H1 (cell line): ENCODE measurements at regions not wholly inside any gene's neighbourhood (a gene's known extent, or its start where the extent isn't known, plus 50 kb on each side); places are given as distances from the start of the nearest gene placed in this dataset.

Experiments
- CTCF ChIA-PET: fragments of 300-600 bp; sonication (Branson Sonifier 250); formaldehyde crosslinking; loops from one replicate; lab custom pipeline; 2021; ENCODE audit not compliant: partially characterized antibody; lab: Charles Lee
- POLR2A ChIA-PET: fragments of 300-600 bp; sonication (Branson Sonifier 250); formaldehyde crosslinking; loops from one replicate; lab custom pipeline; 2021; ENCODE audit warnings: inconsistent platforms; ENCODE audit not compliant: partially characterized antibody; lab: Charles Lee
- DNase-seq, 2 experiments: peaks; one replicate each; pipeline versions ENCODE4 v3.0.0 to v3.0.0-alpha.2; 2010 to 2022; ENCODE audit warnings: low spot score in 2 of 2, low read depth in 1 of 2, mixed read lengths in 1 of 2
- FAIRE-seq: peaks from 2 replicates; lab custom pipeline; 2011; peaks lifted over from hg19 to GRCh38; lab: Jason Lieb, UNC
- H2AFZ ChIP-seq: 2 replicates; pipeline ENCODE4 v1.8.1; 2012; ENCODE audit warnings: low read length, inconsistent platforms
- H2AK5ac ChIP-seq: 2 replicates; pipeline ENCODE4 v1.6.1; 2013; ENCODE audit warnings: low read depth, low read length
- H2BK120ac ChIP-seq: replicated peaks from 2 replicates; pipeline ENCODE3; 2013; ENCODE audit warnings: low read depth, low read length, inconsistent platforms
- H2BK12ac ChIP-seq: 2 replicates; pipeline ENCODE4 v1.6.1; 2013; ENCODE audit warnings: low read depth, low read length
- H2BK15ac ChIP-seq: 2 replicates; pipeline ENCODE4 v1.6.1; 2013; ENCODE audit warnings: low read length
- H2BK20ac ChIP-seq: 2 replicates; pipeline ENCODE4 v1.6.1; 2013; ENCODE audit warnings: low read length
- H2BK5ac ChIP-seq: 2 replicates; pipeline ENCODE4 v1.6.1; 2013; ENCODE audit warnings: low read depth, low read length
- H3K14ac ChIP-seq: 2 replicates; pipeline ENCODE4 v1.6.1; 2013; ENCODE audit warnings: inconsistent platforms; ENCODE audit not compliant: insufficient read length
- H3K18ac ChIP-seq: 2 replicates; pipeline ENCODE4 v1.6.1; 2013; ENCODE audit warnings: low read length; ENCODE audit errors: extremely low read depth
- H3K23ac ChIP-seq: 2 replicates; pipeline ENCODE4 v1.6.1; 2013; ENCODE audit warnings: inconsistent platforms; ENCODE audit not compliant: insufficient read length
- H3K23me2 ChIP-seq: 2 replicates; pipeline ENCODE4 v1.6.1; 2013; ENCODE audit warnings: low read depth, low read length
- H3K27ac ChIP-seq: 2 replicates; pipeline ENCODE4 v1.6.1; 2011; ENCODE audit warnings: low read depth, low read length, inconsistent platforms
- H3K27me3 ChIP-seq, 4 experiments: replicated peaks in 1 of 4; 1 replicate in 1 of 4; 2 replicates in 3 of 4; pipeline versions ENCODE4 v1.6.1 to v1.8.1; 2011 to 2013; ENCODE audit warnings: low read length in 3 of 4, mild to moderate bottlenecking in 3 of 4, inconsistent platforms in 2 of 4, mixed read lengths in 2 of 4, moderate library complexity in 1 of 4; ENCODE audit not compliant: control insufficient read depth in 3 of 4, insufficient read depth in 3 of 4; ENCODE audit errors: extremely low read depth in 1 of 4
- H3K36me3 ChIP-seq, 4 experiments: 2 replicates each; pipeline versions ENCODE4 v1.6.1 to v1.8.1; 2011 to 2013; ENCODE audit warnings: mild to moderate bottlenecking in 4 of 4, low read length in 3 of 4, moderate library complexity in 2 of 4, control low read depth in 1 of 4, inconsistent platforms in 1 of 4; ENCODE audit not compliant: insufficient read depth in 4 of 4, control insufficient read depth in 2 of 4
- H3K4ac ChIP-seq: replicated peaks from 2 replicates; pipeline ENCODE3; 2013; ENCODE audit warnings: low read length, low read depth, mixed read lengths, inconsistent platforms; ENCODE audit not compliant: insufficient read length
- H3K4me1 ChIP-seq, 4 experiments: replicated peaks in 1 of 4; 1 replicate in 1 of 4; 2 replicates in 3 of 4; pipeline versions ENCODE4 v1.6.1 to v1.8.1; 2011 to 2013; ENCODE audit warnings: low read length in 3 of 4, inconsistent platforms in 2 of 4, mixed read lengths in 1 of 4; ENCODE audit not compliant: insufficient read depth in 4 of 4, control insufficient read depth in 3 of 4
- H3K4me2 ChIP-seq, 2 experiments: 2 replicates each; pipeline versions ENCODE4 v1.6.1 to v1.8.1; 2011 to 2013; ENCODE audit warnings: low read depth in 2 of 2, low read length in 2 of 2, control low read depth in 1 of 2, inconsistent platforms in 1 of 2, mild to moderate bottlenecking in 1 of 2; ENCODE audit not compliant: insufficient read depth in 1 of 2
- H3K4me3 ChIP-seq, 4 experiments: fragments of 200-600, 300-600 bp in 1 of 4; sonication (generic), shearing (Covaris generic), sonication (Bioruptor Twin) in 1 of 4; 2 replicates each; pipeline versions ENCODE4 v1.5.1 to v1.8.1; 2011 to 2016; ENCODE audit warnings: low read length in 4 of 4, low read depth in 3 of 4, control low read depth in 2 of 4, inconsistent platforms in 2 of 4, mild to moderate bottlenecking in 2 of 4, mixed read lengths in 1 of 4, moderate library complexity in 1 of 4; ENCODE audit not compliant: insufficient read depth in 2 of 4; ENCODE audit errors: extremely low read depth in 1 of 4
- H3K56ac ChIP-seq: replicated peaks from 2 replicates; pipeline ENCODE3; 2013; ENCODE audit warnings: low read depth, mild to moderate bottlenecking, mixed read lengths, low read length, inconsistent platforms; ENCODE audit not compliant: insufficient read length
- H3K79me1 ChIP-seq: 2 replicates; pipeline ENCODE4 v1.6.1; 2013; ENCODE audit warnings: low read depth, low read length, control low read depth
- H3K79me2 ChIP-seq, 2 experiments: 2 replicates each; pipeline versions ENCODE4 v1.6.1 to v1.8.1; 2012 to 2013; ENCODE audit warnings: low read length in 2 of 2, mild to moderate bottlenecking in 2 of 2, inconsistent platforms in 1 of 2; ENCODE audit not compliant: insufficient read depth in 2 of 2, control insufficient read depth in 1 of 2
- H3K9ac ChIP-seq, 4 experiments: replicated peaks in 1 of 4; 1 replicate in 1 of 4; 2 replicates in 3 of 4; pipeline versions ENCODE4 v1.6.1 to v1.8.1; 2011 to 2013; ENCODE audit warnings: low read depth in 3 of 4, low read length in 3 of 4, control low read depth in 2 of 4, mild to moderate bottlenecking in 2 of 4, moderate library complexity in 2 of 4, inconsistent platforms in 1 of 4; ENCODE audit errors: extremely low read depth in 1 of 4
- H3K9me3 ChIP-seq, 2 experiments: 2 replicates each; pipeline versions ENCODE4 v1.6.1 to v1.8.1; 2012 to 2013; ENCODE audit warnings: mild to moderate bottlenecking in 2 of 2, moderate library complexity in 2 of 2, control low read depth in 1 of 2, inconsistent platforms in 1 of 2, low read depth in 1 of 2, low read length in 1 of 2, mixed read lengths in 1 of 2; ENCODE audit not compliant: insufficient read depth in 2 of 2
- H4K20me1 ChIP-seq, 2 experiments: replicated peaks in 1 of 2; 2 replicates each; pipeline versions ENCODE3 to v1.8.1; 2011 to 2013; ENCODE audit warnings: inconsistent platforms in 2 of 2, low read length in 2 of 2, mild to moderate bottlenecking in 1 of 2; ENCODE audit not compliant: insufficient read depth in 2 of 2, control insufficient read depth in 1 of 2
- H4K5ac ChIP-seq: 2 replicates; pipeline ENCODE4 v1.6.1; 2013; ENCODE audit warnings: low read length, low read depth, mixed read lengths, inconsistent platforms; ENCODE audit not compliant: insufficient read length
- H4K8ac ChIP-seq: 2 replicates; pipeline ENCODE4 v1.8.0; 2013; ENCODE audit warnings: mild to moderate bottlenecking, moderate library complexity, low read length, inconsistent platforms; ENCODE audit not compliant: insufficient read depth; ENCODE audit errors: extremely low read depth
- H4K91ac ChIP-seq: replicated peaks from 2 replicates; pipeline ENCODE3; 2013; ENCODE audit warnings: low read length, mixed read lengths, inconsistent platforms; ENCODE audit not compliant: insufficient read length
- ASH2L ChIP-seq: fragments of 200-600, 300-600 bp; sonication (generic); IDR thresholded peaks from one replicate; pipeline ENCODE4 v1.7.1; 2017; ENCODE audit warnings: low read length
- ATF2 ChIP-seq: IDR thresholded peaks from 2 replicates; pipeline ENCODE4 v1.6.1; 2012; ENCODE audit warnings: low read length, inconsistent platforms
- ATF3 ChIP-seq: IDR thresholded peaks from 2 replicates; pipeline ENCODE4 v1.6.1; 2011; ENCODE audit warnings: low read depth, mild to moderate bottlenecking, low read length; ENCODE audit not compliant: insufficient read depth
- BRCA1 ChIP-seq: IDR thresholded peaks from 2 replicates; pipeline ENCODE4 v1.6.1; 2012; ENCODE audit warnings: low read depth, low read length, improper control_type of control experiment
- CBX5 ChIP-seq: fragments of 300-800, 300-1000 bp; sonication (generic); IDR thresholded peaks from 2 replicates; pipeline ENCODE4 v1.7.1; 2016; ENCODE audit warnings: antibody characterized with exemption, low read length, low read depth
- CHD1 ChIP-seq: IDR thresholded peaks from 2 replicates; pipeline ENCODE4 v1.6.1; 2012; ENCODE audit warnings: low read depth, low read length, improper control_type of control experiment
- GABPA ChIP-seq: IDR thresholded peaks from 2 replicates; pipeline ENCODE4 v1.6.1; 2011; ENCODE audit warnings: mild to moderate bottlenecking, low read length, moderate library complexity, borderline replicate concordance; ENCODE audit not compliant: insufficient read depth
- NRF1 ChIP-seq: IDR thresholded peaks from 2 replicates; pipeline ENCODE4 v1.6.1; 2011; ENCODE audit warnings: mild to moderate bottlenecking, low read depth, low read length, improper control_type of control experiment
- POLR2A ChIP-seq, 2 experiments: IDR thresholded peaks; 1 replicate in 1 of 2; 2 replicates in 1 of 2; pipeline ENCODE4 v1.6.1; 2011; ENCODE audit warnings: low read depth in 2 of 2, low read length in 2 of 2, mild to moderate bottlenecking in 2 of 2; ENCODE audit errors: control extremely low read depth in 1 of 2
- RAD21 ChIP-seq, 2 experiments: IDR thresholded peaks in 1 of 2; conservative IDR thresholded peaks in 1 of 2; 2 replicates each; pipeline ENCODE4 v1.6.1; 2011; ENCODE audit warnings: low read depth in 2 of 2, low read length in 2 of 2, improper control_type of control experiment in 1 of 2, inconsistent platforms in 1 of 2, mild to moderate bottlenecking in 1 of 2, moderate library complexity in 1 of 2
- RBBP5 ChIP-seq: IDR thresholded peaks from 2 replicates; pipeline ENCODE4 v1.7.1; 2012; ENCODE audit warnings: low read depth, mild to moderate bottlenecking, inconsistent platforms, low read length, moderate library complexity, borderline replicate concordance
- SIRT6 ChIP-seq: IDR thresholded peaks from one replicate; pipeline ENCODE4 v1.7.1; 2012; ENCODE audit warnings: low read length, inconsistent platforms
- WGBS, 2 experiments: shearing (Covaris generic) in 1 of 2; methylation state at CpG; one replicate each; pipeline versions ENCODE4 v1.1.6 to v1.1.7; 2013 to 2015; ENCODE audit warnings: low lambda C conversion rate in 2 of 2, mixed read lengths in 2 of 2, inconsistent platforms in 1 of 2, low coverage in 1 of 2, missing lambda C conversion rate in 1 of 2; ENCODE audit not compliant: insufficient replicate concordance in 2 of 2, insufficient coverage in 1 of 2, insufficient read length in 1 of 2; ENCODE audit errors: extremely low coverage in 1 of 2, missing lambda C conversion rate in 1 of 2; 5-methylcytosine and 5-hydroxymethylcytosine counted together

GRCh38 chr10:57605948-57606485 is 661.7 kb downstream of the IPMK start:
- POLR2A ChIA-PET: no interaction called here
- no peak for FAIRE-seq
- Histone ChIP-seq H3K27ac (no peak overlapping the region), H3K9ac (no peak overlapping the region), H3K4ac (no peak overlapping the region), H3K4me3 (no peak overlapping the region), H2AFZ (no peak overlapping the region), H3K23ac (no peak overlapping the region), H2BK12ac (no peak overlapping the region), H4K91ac (no peak overlapping the region), H3K9me3 (no peaks in the 10 kb centered on the region), H3K4me1 (no peaks in the 10 kb centered on the region), H2AK5ac (no peak overlapping the region), H3K4me2 (no peak overlapping the region), H2BK20ac (no peak overlapping the region), H4K5ac (no peak overlapping the region), H3K23me2 (no peaks in the 10 kb centered on the region), H4K20me1 (no peaks in the 10 kb centered on the region), H2BK15ac (no peak overlapping the region), H2BK5ac (no peak overlapping the region), H3K27me3 (peaks cover 0 to 1% (median 0%) of the 10 kb centered on the region in 4 experiments; a peak in 1 of 7 replicates), H3K79me1 (no peaks in the 10 kb centered on the region), H4K8ac (no peak overlapping the region), H3K14ac (no peak overlapping the region), H3K18ac (no peak overlapping the region), H3K56ac (no peak overlapping the region), H3K79me2 (no peaks in the 10 kb centered on the region), H3K36me3 (no peaks in the 10 kb centered on the region), H2BK120ac (no peak overlapping the region)
- WGBS, 2 experiments: 93% methylated on average over 4 of the region's 4 CpGs; no CpG with 5 or more reads in 1 of the 2 experiments
- CTCF ChIA-PET: interaction anchor here (0.9 kb wide), 1 partner anchor 9 kb away, joined by 3 read pairs; no protein-coding TSS in a partner anchor
- DNase-seq: no peak
- TF ChIP-seq POLR2A (IDR thresholded peaks at IDR 0.05; ENCODE audit: control extremely low read depth in 1 of 2, low read depth in 2 of 2, low read length in 2 of 2) (no peak), ASH2L (no peak), BRCA1 (no peak), CBX5 (no peak), GABPA (no peak), ATF2 (no peak), CHD1 (no peak), SIRT6 (no peak), NRF1 (no peak), ATF3 (no peak), RAD21 (IDR thresholded peaks at IDR 0.05 in 1 of 2, conservative IDR thresholded peaks at IDR 0.05 in 1 of 2; ENCODE audit: low read depth in 2 of 2, low read length in 2 of 2) (no peak), RBBP5 (no peak)
